SU-DHL-6 (cell line): ENCODE measurements at regions not wholly inside any gene's neighbourhood (a gene's known extent, or its start where the extent isn't known, plus 50 kb on each side); places are given as distances from the start of the nearest gene placed in this dataset.
"Not testable (repeated sequence)": the region's sequence is repeated elsewhere in the genome, so short reads cannot be mapped to it uniquely, and the experiment has no call there.

ENCODE experiments used
- EZH2phosphoT487 ChIP-seq: fragments of 200-600 bp; sonication (generic), shearing (Covaris generic); conservative IDR thresholded peaks from 2 replicates; pipeline ENCODE4 v1.6.1; 2018; ENCODE audit warnings: mild to moderate bottlenecking, antibody characterized with exemption, low read length, moderate library complexity, mixed read lengths
- TF ChIP-seq, protein P1 (sequence below): fragments of 200-600 bp; sonication (generic); IDR thresholded peaks from one replicate; pipeline ENCODE4 v1.5.1; 2017; ENCODE audit warnings: antibody characterized with exemption, mild to moderate bottlenecking, low read length, moderate library complexity; ENCODE audit not compliant: insufficient read depth, poor library complexity, severe bottlenecking

GRCh38 chr1:182154425-182154824 lies 92.9 kb upstream of the ZNF648 start:
- not testable (repeated sequence) for TF ChIP-seq EZH2phosphoT487
- TF ChIP-seq, protein P1, sequence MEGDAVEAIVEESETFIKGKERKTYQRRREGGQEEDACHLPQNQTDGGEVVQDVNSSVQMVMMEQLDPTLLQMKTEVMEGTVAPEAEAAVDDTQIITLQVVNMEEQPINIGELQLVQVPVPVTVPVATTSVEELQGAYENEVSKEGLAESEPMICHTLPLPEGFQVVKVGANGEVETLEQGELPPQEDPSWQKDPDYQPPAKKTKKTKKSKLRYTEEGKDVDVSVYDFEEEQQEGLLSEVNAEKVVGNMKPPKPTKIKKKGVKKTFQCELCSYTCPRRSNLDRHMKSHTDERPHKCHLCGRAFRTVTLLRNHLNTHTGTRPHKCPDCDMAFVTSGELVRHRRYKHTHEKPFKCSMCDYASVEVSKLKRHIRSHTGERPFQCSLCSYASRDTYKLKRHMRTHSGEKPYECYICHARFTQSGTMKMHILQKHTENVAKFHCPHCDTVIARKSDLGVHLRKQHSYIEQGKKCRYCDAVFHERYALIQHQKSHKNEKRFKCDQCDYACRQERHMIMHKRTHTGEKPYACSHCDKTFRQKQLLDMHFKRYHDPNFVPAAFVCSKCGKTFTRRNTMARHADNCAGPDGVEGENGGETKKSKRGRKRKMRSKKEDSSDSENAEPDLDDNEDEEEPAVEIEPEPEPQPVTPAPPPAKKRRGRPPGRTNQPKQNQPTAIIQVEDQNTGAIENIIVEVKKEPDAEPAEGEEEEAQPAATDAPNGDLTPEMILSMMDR: not testable (repeated sequence)
